ENCODE measurements at regions not wholly inside any gene's neighbourhood (a gene's known extent, or its start where the extent isn't known, plus 50 kb on each side); places are given as distances from the start of the nearest gene placed in this dataset.

- H3K9me3 Mint-ChIP-seq, result no peaks in the 10 kb centered on the region
These were observed 447.4 kb downstream of the GABRB3 start for GRCh38 chr15:26325495-26325894.

GRCh38 chr15:26323566-26323965 is 449.3 kb downstream of the GABRB3 start:
- DNase-seq, result no peak
- Mint-ChIP-seq H3K27ac (no peak overlapping the region), H3K4me3 (no peak overlapping the region), H3K9me3 (peaks cover 5 to 13% of the 10 kb centered on the region in 2 donors), H3K27me3 (peaks cover 10% of the 10 kb centered on the region), H3K4me1 (no peaks in the 10 kb centered on the region)
- no peak for ATAC-seq

More at GRCh38 chr15:26325495-26325894, 447.4 kb downstream of the GABRB3 start:
- no peak for DNase-seq
- no peak for ATAC-seq
- H3K4me3 Mint-ChIP-seq, result no peak overlapping the region
- H3K4me1 Mint-ChIP-seq, result no peaks in the 10 kb centered on the region
- H3K27me3 Mint-ChIP-seq, result no peaks in the 10 kb centered on the region
- no peak overlapping the region for H3K27ac Mint-ChIP-seq

- Mint-ChIP-seq H3K9me3 (peaks cover 5 to 14% of the 10 kb centered on the region in 2 donors), H3K27ac (no peak overlapping the region), H3K4me1 (no peaks in the 10 kb centered on the region), H3K27me3 (peaks cover 10% of the 10 kb centered on the region), H3K4me3 (no peak overlapping the region)
- ATAC-seq (no peak), DNase-seq (no peak)
These were observed 454.2 kb downstream of the GABRB3 start for GRCh38 chr15:26318689-26319088.

GRCh38 chr15:26314577-26314976 is 451.4 kb upstream of the ATP10A start:
- Mint-ChIP-seq H3K4me1 (no peaks in the 10 kb centered on the region), H3K27me3 (peaks cover 8% of the 10 kb centered on the region), H3K4me3 (no peak overlapping the region), H3K9me3 (peaks cover 14 to 24% of the 10 kb centered on the region in 2 donors), H3K27ac (no peak overlapping the region)
- DNase-seq (no peak), ATAC-seq (no peak)

GRCh38 chr15:26311710-26312236 is 448.6 kb upstream of the ATP10A start:
- no peak for DNase-seq
- ATAC-seq, result no peak
- no peaks in the 10 kb centered on the region for H3K4me1 Mint-ChIP-seq
- peaks cover 17 to 31% of the 10 kb centered on the region in 2 donors for H3K9me3 Mint-ChIP-seq
- no peak overlapping the region for H3K27ac Mint-ChIP-seq
- H3K27me3 Mint-ChIP-seq, result no peaks in the 10 kb centered on the region
- H3K4me3 Mint-ChIP-seq, result no peak overlapping the region

- H3K4me1 Mint-ChIP-seq, result no peaks in the 10 kb centered on the region
- H3K27me3 Mint-ChIP-seq, result no peaks in the 10 kb centered on the region
- no peak for DNase-seq
These were observed 435.6 kb upstream of the ATP10A start for GRCh38 chr15:26298659-26299170.

GRCh38 chr15:26298010-26298658 is 435.0 kb upstream of the ATP10A start:
- Mint-ChIP-seq H3K27me3 (no peaks in the 10 kb centered on the region), H3K4me3 (no peak overlapping the region), H3K27ac (no peak overlapping the region), H3K9me3 (peaks cover 0 to 2% of the 10 kb centered on the region in 2 donors), H3K4me1 (no peaks in the 10 kb centered on the region)
- ATAC-seq (no peak), DNase-seq (no peak)

More at GRCh38 chr15:26298659-26299170, 435.6 kb upstream of the ATP10A start:
- no peak overlapping the region for H3K27ac Mint-ChIP-seq
- H3K9me3 Mint-ChIP-seq, result no peaks in the 10 kb centered on the region
- no peak for ATAC-seq
- H3K4me3 Mint-ChIP-seq, result no peak overlapping the region

- no peak for DNase-seq
- Mint-ChIP-seq H3K4me1 (no peaks in the 10 kb centered on the region), H3K27me3 (no peaks in the 10 kb centered on the region), H3K4me3 (no peak overlapping the region), H3K9me3 (peaks cover 4 to 5% of the 10 kb centered on the region in 2 donors), H3K27ac (peak overlapping the region in 1 of 2 donors; percentile 44)
- no peak for ATAC-seq
These were observed 432.4 kb upstream of the ATP10A start for GRCh38 chr15:26295336-26296085.

- H3K27ac Mint-ChIP-seq, result no peak overlapping the region
- H3K4me3 Mint-ChIP-seq, result no peak overlapping the region
- no peak for ATAC-seq
- H3K27me3 Mint-ChIP-seq, result no peaks in the 10 kb centered on the region
- no peak for DNase-seq
- H3K9me3 Mint-ChIP-seq, result peaks cover 4 to 9% of the 10 kb centered on the region in 2 donors
- H3K4me1 Mint-ChIP-seq, result no peaks in the 10 kb centered on the region
These were observed 431.0 kb upstream of the ATP10A start for GRCh38 chr15:26294059-26294689.

- Mint-ChIP-seq H3K27ac (no peak overlapping the region), H3K4me3 (no peak overlapping the region), H3K27me3 (no peaks in the 10 kb centered on the region), H3K9me3 (peaks cover 13 to 28% of the 10 kb centered on the region in 2 donors), H3K4me1 (no peaks in the 10 kb centered on the region)
- DNase-seq (no peak), ATAC-seq (no peak)
These were observed 424.3 kb upstream of the ATP10A start for GRCh38 chr15:26287381-26287780.

- Mint-ChIP-seq H3K9me3 (no peaks in the 10 kb centered on the region), H3K4me3 (no peak overlapping the region), H3K27ac (no peak overlapping the region), H3K27me3 (no peaks in the 10 kb centered on the region), H3K4me1 (no peaks in the 10 kb centered on the region)
- ATAC-seq, result no peak
- DNase-seq, result no peak
These were observed 417.2 kb upstream of the ATP10A start for GRCh38 chr15:26280281-26280680.

GRCh38 chr15:26261966-26262365 is 398.8 kb upstream of the ATP10A start:
- DNase-seq, result no peak
- Mint-ChIP-seq H3K27ac (no peak overlapping the region), H3K4me1 (no peaks in the 10 kb centered on the region), H3K4me3 (no peak overlapping the region), H3K27me3 (peaks cover 24% of the 10 kb centered on the region), H3K9me3 (no peaks in the 10 kb centered on the region)
- no peak for ATAC-seq

- Mint-ChIP-seq H3K27me3 (peaks cover 24% of the 10 kb centered on the region), H3K27ac (no peak overlapping the region), H3K4me3 (no peak overlapping the region), H3K9me3 (no peaks in the 10 kb centered on the region), H3K4me1 (no peaks in the 10 kb centered on the region)
- ATAC-seq, result no peak
- DNase-seq, result no peak
These were observed 398.3 kb upstream of the ATP10A start for GRCh38 chr15:26261413-26261812.

GRCh38 chr15:26260517-26261133 is 397.5 kb upstream of the ATP10A start:
- Mint-ChIP-seq H3K4me1 (no peaks in the 10 kb centered on the region), H3K27ac (no peak overlapping the region), H3K27me3 (peaks cover 24% of the 10 kb centered on the region), H3K4me3 (no peak overlapping the region), H3K9me3 (no peaks in the 10 kb centered on the region)
- DNase-seq (peak; percentile 12 to 27), ATAC-seq (peak; percentile 39)

GRCh38 chr15:26259581-26259980 is 396.5 kb upstream of the ATP10A start:
- H3K9me3 Mint-ChIP-seq, result no peaks in the 10 kb centered on the region
- peaks cover 24% of the 10 kb centered on the region for H3K27me3 Mint-ChIP-seq
- no peak overlapping the region for H3K4me3 Mint-ChIP-seq
- H3K27ac Mint-ChIP-seq, result no peak overlapping the region
- no peaks in the 10 kb centered on the region for H3K4me1 Mint-ChIP-seq
- ATAC-seq, result no peak
- no peak for DNase-seq
